ENCODE measurements at regions not wholly inside any gene's neighbourhood (a gene's known extent, or its start where the extent isn't known, plus 50 kb on each side); places are given as distances from the start of the nearest gene placed in this dataset.

GRCh38 chr16:35906440-35906839 lies 2447.0 kb downstream of the TP53TG3F start:
- TF ChIP-seq EZH2 (IDR thresholded peaks at IDR 0.05; ENCODE audit: insufficient read depth, poor library complexity, severe bottlenecking) = no peak
- TF ChIP-seq EZH2phosphoT487 (IDR thresholded peaks at IDR 0.05; ENCODE audit: insufficient read depth, low read depth) = no peak

Data from GM23248 (cell line).